GM19351 (cell line): ENCODE measurements at regions not wholly inside any gene's neighbourhood (a gene's known extent, or its start where the extent isn't known, plus 50 kb on each side); places are given as distances from the start of the nearest gene placed in this dataset.
"Not testable (repeated sequence)": the region's sequence is repeated elsewhere in the genome, so short reads cannot be mapped to it uniquely, and the experiment has no call there.

Experiments used
- ATAC-seq: cut with Tn5 transposase; IDR thresholded peaks from one replicate; pipeline ENCODE4 v1.9.1; 2021; ENCODE audit warnings: mild to moderate bottlenecking, moderate library complexity; ENCODE audit not compliant: unreplicated experiment

DNA sequence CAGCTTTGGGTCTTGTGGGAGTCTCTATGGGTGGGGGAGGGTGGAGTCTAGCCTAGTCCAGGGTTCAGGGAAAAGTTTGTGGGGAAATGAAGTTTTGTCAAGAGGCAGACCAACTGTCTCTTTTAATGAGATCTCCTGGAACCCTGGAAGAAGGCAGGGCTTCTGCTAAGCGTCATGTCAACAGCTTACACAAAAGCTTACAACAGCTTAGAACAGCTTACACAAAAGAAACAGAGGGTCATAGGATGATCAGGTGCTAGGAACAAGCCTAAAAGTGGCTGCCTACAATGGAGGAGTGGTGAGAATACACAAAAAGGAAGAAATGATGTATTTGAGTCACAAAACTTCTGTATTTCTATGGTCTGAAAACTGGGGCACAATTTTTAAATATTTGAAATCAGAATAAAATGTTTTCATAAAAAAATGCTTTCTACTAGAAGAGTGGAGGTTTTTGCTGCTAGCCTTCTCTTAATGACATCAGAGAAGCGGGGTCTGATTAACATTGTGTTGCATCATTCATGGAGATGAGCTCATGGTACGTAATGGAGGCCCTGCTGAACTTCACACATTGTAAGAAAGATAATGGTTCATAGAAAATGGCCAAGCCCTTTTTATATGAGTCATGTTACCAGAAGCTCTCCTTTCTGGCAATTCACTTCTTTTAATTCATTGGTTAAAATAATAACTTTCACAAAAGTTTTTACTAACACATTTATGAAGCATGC lies 351.0 kb downstream of the PIK3C3 start:
- no peak for ATAC-seq

GRCh38 chr18:42306594-42306980 lies 351.6 kb downstream of the PIK3C3 start:
- ATAC-seq: no peak

DNA sequence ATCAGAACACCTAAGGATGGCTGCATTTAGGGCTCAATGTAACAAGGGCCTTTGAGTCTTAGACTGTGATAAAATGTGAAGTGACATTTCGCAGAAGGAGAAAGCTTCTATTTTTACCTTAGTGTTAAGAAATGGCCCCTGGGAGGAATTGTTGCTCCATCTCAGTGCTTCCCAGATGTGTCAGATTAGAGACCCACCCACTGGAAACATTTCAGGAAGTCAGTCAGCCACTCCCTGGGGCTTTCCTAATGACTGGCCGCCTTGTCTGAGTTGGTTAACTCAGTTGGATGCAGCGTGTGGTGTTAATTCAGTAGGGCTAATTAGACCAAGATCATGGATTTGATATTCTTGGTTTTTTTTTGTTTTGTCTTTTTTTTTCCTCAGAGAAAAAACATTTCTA lies 355.9 kb downstream of the PIK3C3 start:
- ATAC-seq: no peak

DNA sequence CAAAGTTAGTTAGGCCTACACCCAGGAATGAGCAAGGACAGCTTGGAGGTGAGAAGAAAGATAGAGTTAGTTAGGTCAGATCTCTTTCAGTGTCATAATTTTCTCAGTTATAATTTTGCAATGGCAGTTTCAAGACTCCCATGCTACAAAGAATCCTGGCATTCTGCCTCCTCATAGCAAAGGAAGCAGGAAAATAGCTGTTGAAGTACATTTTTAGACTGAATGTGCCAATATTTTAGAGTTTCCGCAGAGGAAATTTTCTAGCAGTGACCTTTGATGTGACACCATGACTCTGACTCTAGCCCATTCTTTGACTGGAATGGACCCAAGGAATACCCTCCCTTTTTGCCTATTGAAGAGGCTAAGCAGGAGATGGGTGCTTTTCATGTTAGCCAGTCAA lies 371.7 kb downstream of the PIK3C3 start:
- ATAC-seq: no peak

GRCh38 chr18:42328931-42329330 lies 373.9 kb downstream of the PIK3C3 start:
- ATAC-seq: no peak

- ATAC-seq: no peak
These were observed 375.3 kb downstream of the PIK3C3 start for GRCh38 chr18:42330296-42330695.

DNA sequence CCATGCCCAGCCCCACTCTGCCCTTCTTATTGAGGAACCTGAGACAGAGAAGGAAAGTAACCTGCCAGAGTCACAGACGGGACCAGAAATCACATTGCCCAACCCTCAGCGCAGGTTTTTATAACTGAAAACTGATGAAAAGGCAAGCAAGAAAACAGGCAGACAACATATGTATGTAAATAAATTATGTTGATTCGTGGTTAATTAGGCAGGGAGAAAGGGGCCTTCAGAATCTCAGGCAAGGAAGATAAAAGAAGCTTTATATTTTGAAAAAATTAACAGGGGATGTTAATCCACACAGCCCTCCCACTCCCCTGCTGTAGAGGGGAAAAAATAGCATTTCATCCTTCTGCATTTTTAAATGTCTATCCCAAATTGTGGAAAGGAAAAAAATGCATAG lies 378.5 kb downstream of the PIK3C3 start:
- ATAC-seq: no peak

- ATAC-seq: no peak
These were observed 379.9 kb downstream of the PIK3C3 start for GRCh38 chr18:42334931-42335330.

GRCh38 chr18:42336139-42336538 lies 381.1 kb downstream of the PIK3C3 start:
- no peak for ATAC-seq

DNA sequence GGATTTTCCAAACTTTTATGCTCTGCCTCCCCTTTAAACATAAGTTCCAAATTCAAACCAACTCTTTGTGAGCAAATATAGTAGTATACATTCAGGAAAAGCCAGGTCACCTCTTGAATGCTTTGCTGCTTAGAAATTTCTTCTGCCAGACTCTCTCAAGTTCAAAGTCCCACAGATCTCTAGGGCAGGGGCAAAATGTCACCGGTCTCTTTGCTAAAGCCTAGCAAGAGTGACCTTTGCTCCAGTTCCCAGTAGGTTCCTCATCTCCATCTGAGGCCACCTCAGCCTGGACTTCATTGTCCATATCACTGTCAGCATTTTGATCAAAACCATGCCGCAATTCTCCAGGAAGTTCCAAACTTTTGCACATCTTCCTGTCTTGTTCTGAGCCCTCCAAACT lies 382.3 kb downstream of the PIK3C3 start:
- not testable (repeated sequence) for ATAC-seq

GRCh38 chr18:42338683-42339082 lies 383.6 kb downstream of the PIK3C3 start:
- ATAC-seq: no peak

- no peak for ATAC-seq
These were observed 384.3 kb downstream of the PIK3C3 start for GRCh38 chr18:42339372-42339771.

GRCh38 chr18:42340423-42341009 lies 385.5 kb downstream of the PIK3C3 start:
- no peak for ATAC-seq

DNA sequence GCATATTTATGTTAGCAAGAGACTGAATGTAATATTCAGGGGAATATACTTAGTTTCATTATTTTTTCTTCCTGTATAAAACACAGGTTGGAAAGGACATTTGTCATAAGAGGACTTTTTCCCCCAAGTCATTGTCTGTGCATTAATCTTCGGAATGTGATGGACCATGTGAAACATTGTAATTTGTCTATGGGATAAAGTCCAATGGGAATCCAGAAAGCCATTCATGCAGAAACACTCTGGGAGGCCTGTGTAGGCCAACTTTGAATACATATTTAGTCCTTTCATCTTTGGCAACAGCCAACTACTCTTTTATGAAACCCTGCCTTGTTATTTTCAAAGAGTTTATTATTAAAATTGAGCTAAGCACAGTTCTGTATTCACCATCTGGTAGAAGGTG lies 386.4 kb downstream of the PIK3C3 start:
- no peak for ATAC-seq

GRCh38 chr18:42348722-42349121 lies 393.7 kb downstream of the PIK3C3 start:
- no peak for ATAC-seq

GRCh38 chr18:42351455-42351854 lies 396.4 kb downstream of the PIK3C3 start:
- ATAC-seq: no peak

DNA sequence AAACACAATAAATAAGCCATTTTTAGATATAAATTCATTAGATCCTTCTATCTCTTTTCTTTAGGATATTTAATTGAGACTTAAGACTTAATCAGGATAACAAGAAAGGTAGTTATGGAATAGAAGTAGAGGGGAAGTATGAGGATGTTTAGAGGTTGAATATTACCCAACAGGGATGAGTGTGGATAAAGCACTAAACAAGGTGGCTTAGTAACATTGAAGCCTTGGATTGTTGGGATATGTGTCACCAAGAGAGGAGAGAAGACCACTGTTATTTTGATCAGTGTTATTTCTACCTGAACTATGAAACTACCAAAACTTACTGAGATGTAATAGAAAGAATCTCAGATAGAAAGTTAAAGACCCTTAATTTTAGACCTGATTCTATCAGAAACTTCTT lies 405.7 kb downstream of the PIK3C3 start:
- ATAC-seq: no peak

DNA sequence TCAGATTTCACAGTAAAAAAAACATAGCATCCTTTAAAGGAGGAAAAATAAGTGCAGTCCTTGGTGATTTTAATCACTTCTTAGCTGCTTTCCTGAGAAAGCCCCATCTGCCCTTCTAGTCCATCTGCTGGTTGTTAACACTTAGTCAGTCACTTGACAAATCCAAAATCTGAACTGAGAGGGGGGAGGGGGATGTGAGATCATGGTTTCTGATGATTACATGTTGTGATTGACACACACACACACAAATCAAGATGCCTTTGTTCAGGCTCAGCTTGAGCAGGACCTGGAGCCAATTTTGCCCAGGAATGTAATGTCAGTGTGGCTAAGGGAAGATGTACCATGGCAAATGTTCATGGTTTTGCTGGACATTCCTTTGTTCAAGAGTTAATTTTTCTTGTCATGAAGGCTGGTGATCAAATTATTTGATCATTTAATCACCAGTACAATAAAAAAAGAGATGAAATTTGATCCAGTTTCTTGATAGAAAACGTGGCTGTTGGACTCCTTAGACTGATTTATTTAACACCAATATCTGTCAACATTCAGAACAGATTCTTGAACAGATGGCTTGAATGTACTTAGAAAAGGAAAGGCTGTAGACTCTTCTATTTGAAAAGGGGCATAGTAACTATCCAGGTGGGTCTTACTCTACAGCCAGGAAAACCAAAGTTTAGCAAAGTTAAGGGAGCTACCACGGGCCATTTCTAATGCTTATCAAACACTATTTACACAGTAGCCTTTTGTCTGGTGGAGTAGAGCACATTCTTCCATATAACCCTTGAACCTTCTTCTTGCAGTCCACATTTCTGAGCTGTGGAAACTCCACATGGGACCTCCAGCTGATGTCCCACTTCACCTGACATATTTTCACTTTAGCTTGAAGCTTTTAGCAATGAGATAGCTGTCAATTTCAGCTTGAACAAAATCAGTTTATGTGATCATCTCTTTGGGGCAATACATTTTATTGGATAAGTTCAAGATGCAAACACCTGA lies 408.7 kb downstream of the PIK3C3 start:
- no peak for ATAC-seq

DNA sequence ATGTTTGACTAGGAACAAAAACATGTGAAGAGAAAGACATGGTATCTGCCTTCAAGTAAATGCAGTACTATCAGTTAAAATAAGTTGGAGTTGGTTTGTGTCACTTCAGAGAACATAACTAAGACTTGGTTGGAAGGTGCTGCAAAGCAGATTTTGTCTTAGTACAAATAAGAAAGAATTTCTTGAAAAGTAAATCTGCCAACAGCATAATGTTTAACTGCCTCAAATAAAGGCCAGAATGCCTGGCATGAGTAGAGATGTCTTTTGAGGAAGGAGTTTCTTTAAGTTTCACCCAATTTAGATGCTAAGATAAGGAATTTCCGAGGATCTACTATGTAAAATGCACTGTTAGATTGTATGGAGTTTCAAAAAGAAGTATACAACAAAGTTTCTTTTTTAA lies 409.7 kb downstream of the PIK3C3 start:
- ATAC-seq: no peak

- no peak for ATAC-seq
These were observed 410.6 kb downstream of the PIK3C3 start for GRCh38 chr18:42365591-42365990.

GRCh38 chr18:42373584-42373983 lies 418.6 kb downstream of the PIK3C3 start:
- no peak for ATAC-seq

GRCh38 chr18:42374961-42375360 lies 419.9 kb downstream of the PIK3C3 start:
- no peak for ATAC-seq
